Upper lobe of left lung (tissue), 6 donors: ENCODE measurements at regions not wholly inside any gene's neighbourhood (a gene's known extent, or its start where the extent isn't known, plus 50 kb on each side); places are given as distances from the start of the nearest gene placed in this dataset.
"Not testable (repeated sequence)": the region's sequence is repeated elsewhere in the genome, so short reads cannot be mapped to it uniquely, and the experiment has no call there.

Source experiments
- ATAC-seq, 2 donors: fragments of 200-7000 bp; cut with Tn5 transposase; one replicate each; pipeline ENCODE4 v1.9.1; 2022; ENCODE audit warnings: mild to moderate bottlenecking in 2 of 2, moderate library complexity in 2 of 2; ENCODE audit not compliant: low FRiP score in 2 of 2
- DNase-seq, 2 donors: peaks; one replicate each; pipeline ENCODE4 v3.0.0-alpha.2; 2019 to 2020
- H3K27ac ChIP-seq, 4 donors: fragments of 200-600 bp; sonication (generic); one replicate each; pipeline ENCODE4 v1.5.1; 2016 to 2019
- H3K27me3 ChIP-seq, 4 donors: fragments of 200-600 bp; sonication (generic); one replicate each; pipeline ENCODE4 v1.5.1; 2017 to 2019
- H3K36me3 ChIP-seq, 4 donors: fragments of 200-600 bp; sonication (generic); one replicate each; pipeline ENCODE4 v1.5.1; 2016 to 2019
- H3K4me1 ChIP-seq, 4 donors: fragments of 200-600 bp; sonication (generic); one replicate each; pipeline ENCODE4 v1.5.1; 2018 to 2019
- H3K4me3 ChIP-seq, 4 donors: fragments of 200-600 bp; sonication (generic); one replicate each; pipeline ENCODE4 v1.5.1; 2017 to 2019; ENCODE audit warnings: mild to moderate bottlenecking in 2 of 4, moderate library complexity in 1 of 4
- H3K9me3 ChIP-seq, 4 donors: fragments of 200-600 bp; sonication (generic); one replicate each; pipeline ENCODE4 v1.5.1; 2018 to 2019
- EP300 ChIP-seq, 4 donors: sonication (generic); formaldehyde crosslinking; IDR thresholded peaks; one replicate each; pipeline ENCODE4 v1.5.1; 2017; ENCODE audit warnings: antibody characterized with exemption in 4 of 4, control low read depth in 2 of 4
- POLR2A ChIP-seq, 4 donors: fragments of 450-650 bp; IDR thresholded peaks; one replicate each; pipeline ENCODE4 v1.5.1; 2016 to 2017; ENCODE audit warnings: antibody characterized with exemption in 4 of 4, mild to moderate bottlenecking in 2 of 4
- POLR2AphosphoS5 ChIP-seq, 2 donors: sonication (generic); formaldehyde crosslinking; IDR thresholded peaks; one replicate each; pipeline ENCODE4 v1.5.1; 2017; ENCODE audit warnings: antibody characterized with exemption in 2 of 2
- WGBS, 2 donors: methylation state at CpG; one replicate each; pipeline ENCODE4 v1.1.5; 2017 to 2018; 5-methylcytosine and 5-hydroxymethylcytosine counted together
- TF ChIP-seq, protein P1 (sequence below), 6 experiments: fragments of 450-650 bp in 4 of 6; fragments of 200-600 bp in 2 of 6; sonication (generic) in 2 of 6; IDR thresholded peaks; one replicate each; pipeline ENCODE4 v1.5.1; 2016 to 2019; ENCODE audit warnings: antibody characterized with exemption in 6 of 6
- donor health status: DM: no; HTN: no; CAD: no; lungs with moderate emphysema.
- donor health status: DM: no; HTN: yes; CAD: no; lungs with severe emphysema.

DNA sequence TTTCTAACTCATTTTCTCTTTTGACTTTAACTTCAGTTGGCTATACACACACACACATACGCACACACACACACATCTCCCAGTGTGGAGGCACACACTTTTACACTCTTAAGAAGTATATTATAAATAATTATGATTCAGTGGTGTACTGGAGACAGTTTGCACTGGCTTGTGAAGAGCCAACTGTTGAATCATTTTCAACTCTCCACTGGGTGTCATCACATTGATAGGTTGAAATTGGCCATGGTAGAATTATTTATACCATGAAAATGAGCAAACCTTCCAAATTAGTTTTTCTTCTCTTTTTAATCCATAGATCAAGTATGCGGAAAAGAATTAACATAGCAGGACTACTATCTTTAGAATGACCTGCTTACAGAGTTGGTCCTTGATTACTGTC, 407.1 kb downstream of the BMP2 start:
- 77 to 78% methylated on average over 2 of the region's 2 CpGs for WGBS, 2 donors
- no peak for TF ChIP-seq POLR2A (IDR thresholded peaks at IDR 0.05)
- TF ChIP-seq POLR2AphosphoS5 (IDR thresholded peaks at IDR 0.05) = no peak
- TF ChIP-seq EP300 (IDR thresholded peaks at IDR 0.05) = no peak
- TF ChIP-seq, protein P1, sequence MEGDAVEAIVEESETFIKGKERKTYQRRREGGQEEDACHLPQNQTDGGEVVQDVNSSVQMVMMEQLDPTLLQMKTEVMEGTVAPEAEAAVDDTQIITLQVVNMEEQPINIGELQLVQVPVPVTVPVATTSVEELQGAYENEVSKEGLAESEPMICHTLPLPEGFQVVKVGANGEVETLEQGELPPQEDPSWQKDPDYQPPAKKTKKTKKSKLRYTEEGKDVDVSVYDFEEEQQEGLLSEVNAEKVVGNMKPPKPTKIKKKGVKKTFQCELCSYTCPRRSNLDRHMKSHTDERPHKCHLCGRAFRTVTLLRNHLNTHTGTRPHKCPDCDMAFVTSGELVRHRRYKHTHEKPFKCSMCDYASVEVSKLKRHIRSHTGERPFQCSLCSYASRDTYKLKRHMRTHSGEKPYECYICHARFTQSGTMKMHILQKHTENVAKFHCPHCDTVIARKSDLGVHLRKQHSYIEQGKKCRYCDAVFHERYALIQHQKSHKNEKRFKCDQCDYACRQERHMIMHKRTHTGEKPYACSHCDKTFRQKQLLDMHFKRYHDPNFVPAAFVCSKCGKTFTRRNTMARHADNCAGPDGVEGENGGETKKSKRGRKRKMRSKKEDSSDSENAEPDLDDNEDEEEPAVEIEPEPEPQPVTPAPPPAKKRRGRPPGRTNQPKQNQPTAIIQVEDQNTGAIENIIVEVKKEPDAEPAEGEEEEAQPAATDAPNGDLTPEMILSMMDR (IDR thresholded peaks at IDR 0.05) = no peak
- H3K27me3 ChIP-seq = no peaks in the 10 kb centered on the region
- H3K9me3 ChIP-seq = no peaks in the 10 kb centered on the region
- ATAC-seq (no peak), DNase-seq (no peak)
- no peak overlapping the region for H3K4me3 ChIP-seq
- no peaks in the 10 kb centered on the region for H3K4me1 ChIP-seq
- no peak overlapping the region for H3K27ac ChIP-seq
- no peaks in the 10 kb centered on the region for H3K36me3 ChIP-seq

DNA sequence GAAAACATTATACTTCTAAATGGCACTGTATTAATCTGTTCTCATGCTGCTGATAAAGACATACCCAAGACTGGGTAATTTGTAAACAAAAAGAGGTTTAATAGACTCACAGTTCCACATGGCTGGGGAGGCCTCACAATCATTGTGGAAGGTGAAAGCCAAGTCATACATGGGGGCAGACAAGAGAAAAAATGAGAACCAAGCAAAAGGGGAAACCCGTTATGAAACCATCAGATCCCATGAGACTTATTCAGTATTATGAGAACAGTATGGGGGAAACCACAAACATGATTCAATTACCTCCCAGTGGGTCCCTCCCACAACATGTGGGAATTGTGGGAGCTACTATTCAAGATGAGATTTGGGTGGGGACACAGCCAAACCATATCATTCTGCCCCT, 408.3 kb downstream of the BMP2 start:
- 74 to 100% methylated on average over 1 of the region's 1 CpG for WGBS, 2 donors
- not testable (repeated sequence) for DNase-seq, H3K27ac ChIP-seq, H3K36me3 ChIP-seq, ATAC-seq, H3K27me3 ChIP-seq, H3K4me3 ChIP-seq, H3K9me3 ChIP-seq, H3K4me1 ChIP-seq

DNA sequence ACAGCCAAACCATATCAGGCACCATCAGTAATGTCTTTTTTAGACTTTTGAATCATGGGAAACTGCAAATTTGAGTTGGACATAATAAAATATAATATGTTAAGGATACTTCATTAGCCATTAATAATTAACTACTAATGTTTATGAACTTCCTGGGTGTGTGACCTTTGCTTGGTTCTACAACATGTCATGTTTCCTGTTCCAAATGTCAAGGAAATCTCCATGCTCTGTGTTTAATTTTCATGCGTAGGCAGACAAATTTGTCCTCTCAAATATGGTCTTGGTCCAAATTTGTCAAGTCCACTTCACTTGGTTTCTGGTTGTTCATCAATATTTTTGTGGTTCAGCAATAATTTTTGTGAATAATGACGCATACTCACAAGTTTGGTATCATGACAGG, 410.5 kb downstream of the BMP2 start:
- DNase-seq (no peak), ATAC-seq (no peak)
- Histone ChIP-seq H3K27ac (no peak overlapping the region), H3K4me1 (no peaks in the 10 kb centered on the region), H3K27me3 (no peaks in the 10 kb centered on the region), H3K9me3 (no peaks in the 10 kb centered on the region), H3K36me3 (no peaks in the 10 kb centered on the region), H3K4me3 (no peak overlapping the region)
- TF ChIP-seq EP300 (IDR thresholded peaks at IDR 0.05) = no peak
- WGBS, 2 donors = 71 to 81% methylated on average over 2 of the region's 2 CpGs

DNA sequence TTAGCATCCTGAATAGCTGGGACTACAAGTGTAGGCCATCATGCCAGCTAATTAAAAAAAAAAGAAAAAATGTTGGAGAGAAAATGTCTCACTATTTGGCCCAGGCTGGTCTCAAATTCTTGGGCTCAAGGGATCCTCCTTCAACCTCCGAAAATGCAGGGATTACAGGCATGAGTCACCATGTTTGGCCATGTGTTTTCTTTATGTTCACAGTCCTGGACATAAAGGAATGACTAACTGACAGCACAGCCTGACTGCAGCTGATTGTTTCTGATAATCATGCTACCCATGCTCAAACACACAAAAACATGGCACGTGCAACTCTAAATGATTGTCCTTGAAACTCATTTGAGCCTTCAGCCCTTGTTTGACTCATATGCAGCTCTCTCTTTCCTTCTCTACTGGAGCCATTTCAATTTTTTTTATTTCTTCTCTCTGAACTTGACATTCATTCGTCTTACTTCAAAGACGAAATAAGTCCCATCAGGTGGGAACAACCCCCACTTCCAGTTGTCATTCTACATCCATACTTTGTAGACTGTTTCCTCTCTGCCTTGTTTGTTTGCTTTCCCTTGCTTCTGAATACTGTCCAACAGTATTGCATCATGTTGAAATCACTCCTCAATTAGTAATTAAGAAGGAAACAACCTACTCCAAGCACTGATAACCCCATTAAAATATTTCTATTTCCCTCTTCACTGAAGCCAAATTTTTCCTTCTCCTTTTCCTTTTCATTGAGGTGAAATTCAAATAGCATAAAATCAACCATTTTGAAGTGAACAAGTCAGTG, 413.0 kb downstream of the BMP2 start:
- DNase-seq = no peak
- Histone ChIP-seq H3K27me3 (no peaks in the 10 kb centered on the region), H3K27ac (no peak overlapping the region), H3K9me3 (no peaks in the 10 kb centered on the region), H3K4me3 (no peak overlapping the region), H3K4me1 (no peaks in the 10 kb centered on the region), H3K36me3 (no peaks in the 10 kb centered on the region)
- WGBS, 2 donors = 59 to 64% methylated on average over 4 of the region's 4 CpGs
- TF ChIP-seq POLR2AphosphoS5 (IDR thresholded peaks at IDR 0.05) = no peak
- no peak for TF ChIP-seq POLR2A (IDR thresholded peaks at IDR 0.05)
- TF ChIP-seq, protein P1 (IDR thresholded peaks at IDR 0.05) = no peak
- no peak for TF ChIP-seq EP300 (IDR thresholded peaks at IDR 0.05)
- no peak for ATAC-seq

DNA sequence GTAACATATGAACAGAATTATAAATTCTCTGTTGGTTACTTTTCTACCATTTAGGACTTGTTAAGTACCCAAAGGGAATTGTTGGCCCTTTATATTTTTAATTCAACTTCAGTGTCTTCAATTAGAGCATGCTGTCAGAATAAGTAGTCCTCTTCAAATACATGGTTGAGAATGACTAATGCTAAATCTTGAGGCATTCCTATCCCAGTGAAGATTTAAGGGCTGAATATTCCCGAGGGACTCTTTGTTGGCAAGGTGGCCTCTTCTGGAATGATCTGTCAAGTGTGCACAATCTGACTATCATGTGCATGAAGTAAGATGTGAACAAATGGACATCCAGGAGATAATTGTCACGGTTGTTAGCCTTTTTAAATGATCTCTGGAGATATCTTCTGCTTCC, 421.7 kb downstream of the BMP2 start:
- Histone ChIP-seq H3K36me3 (no peaks in the 10 kb centered on the region), H3K4me1 (no peaks in the 10 kb centered on the region), H3K4me3 (no peak overlapping the region), H3K9me3 (no peaks in the 10 kb centered on the region), H3K27ac (no peak overlapping the region), H3K27me3 (no peaks in the 10 kb centered on the region)
- DNase-seq (no peak), ATAC-seq (no peak)
- 73 to 76% methylated on average over 2 of the region's 2 CpGs for WGBS, 2 donors
- TF ChIP-seq POLR2A (IDR thresholded peaks at IDR 0.05) (no peak), POLR2AphosphoS5 (IDR thresholded peaks at IDR 0.05) (no peak), EP300 (IDR thresholded peaks at IDR 0.05) (no peak)
- TF ChIP-seq, protein P1 (IDR thresholded peaks at IDR 0.05) = no peak

DNA sequence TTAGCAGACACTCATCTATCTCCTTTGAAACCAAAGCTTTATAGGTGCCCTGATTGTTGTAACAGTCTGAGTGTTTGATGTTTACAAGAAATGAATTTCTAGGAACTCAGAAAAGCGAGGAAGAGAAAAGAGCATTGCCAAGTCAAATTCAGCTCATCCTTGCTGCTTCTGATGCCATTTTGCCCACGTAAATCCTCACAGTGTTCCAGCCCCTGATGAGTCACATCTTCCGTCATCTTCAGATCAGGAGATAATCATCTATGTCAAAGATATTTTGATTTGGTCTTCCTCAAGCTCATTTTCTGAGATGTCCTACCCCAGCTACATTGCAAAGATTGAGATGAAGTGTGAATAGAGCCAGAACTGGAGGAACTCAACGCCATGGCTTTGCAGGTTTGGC, 426.2 kb downstream of the BMP2 start:
- TF ChIP-seq POLR2A (IDR thresholded peaks at IDR 0.05) (no peak), EP300 (IDR thresholded peaks at IDR 0.05) (no peak), POLR2AphosphoS5 (IDR thresholded peaks at IDR 0.05) (no peak)
- TF ChIP-seq, protein P1 (IDR thresholded peaks at IDR 0.05) = no peak
- Histone ChIP-seq H3K27me3 (no peaks in the 10 kb centered on the region), H3K9me3 (no peaks in the 10 kb centered on the region), H3K27ac (no peak overlapping the region), H3K36me3 (no peaks in the 10 kb centered on the region), H3K4me3 (no peak overlapping the region), H3K4me1 (no peaks in the 10 kb centered on the region)
- WGBS, 2 donors = 85 to 92% methylated on average over 4 of the region's 4 CpGs
- no peak for DNase-seq
- no peak for ATAC-seq
